GM18519 (cell line): ENCODE measurements at regions not wholly inside any gene's neighbourhood (a gene's known extent, or its start where the extent isn't known, plus 50 kb on each side); places are given as distances from the start of the nearest gene placed in this dataset.

Experiments
- ATAC-seq: cut with Tn5 transposase; IDR thresholded peaks from one replicate; pipeline ENCODE4 v1.9.1; 2021; ENCODE audit warnings: mild to moderate bottlenecking, moderate library complexity; ENCODE audit not compliant: unreplicated experiment, low FRiP score

GRCh38 chr2:107195631-107196030, 309.7 kb upstream of the ST6GAL2 start:
- no peak for ATAC-seq

GRCh38 chr2:107197594-107198294, 311.8 kb upstream of the ST6GAL2 start:
- no peak for ATAC-seq

GRCh38 chr2:107202962-107203591, 317.1 kb upstream of the ST6GAL2 start:
- no peak for ATAC-seq

- ATAC-seq: no peak
These were observed 329.7 kb upstream of the ST6GAL2 start for GRCh38 chr2:107215401-107216350.

- ATAC-seq: no peak
These were observed 332.2 kb upstream of the ST6GAL2 start for GRCh38 chr2:107218208-107218607.

GRCh38 chr2:107222466-107222865, 336.5 kb upstream of the ST6GAL2 start:
- no peak for ATAC-seq

- ATAC-seq: no peak
These were observed 349.7 kb upstream of the ST6GAL2 start for GRCh38 chr2:107235491-107236254.

- ATAC-seq: no peak
These were observed 356.8 kb upstream of the ST6GAL2 start for GRCh38 chr2:107242811-107243210.

- no peak for ATAC-seq
These were observed 363.0 kb upstream of the ST6GAL2 start for GRCh38 chr2:107248932-107249331.

- no peak for ATAC-seq
These were observed 369.8 kb upstream of the ST6GAL2 start for GRCh38 chr2:107255744-107256143.

GRCh38 chr2:107258531-107259407, 372.8 kb upstream of the ST6GAL2 start:
- no peak for ATAC-seq

- ATAC-seq: no peak
These were observed 373.6 kb upstream of the ST6GAL2 start for GRCh38 chr2:107259408-107260195.

- ATAC-seq: no peak
These were observed 377.7 kb upstream of the ST6GAL2 start for GRCh38 chr2:107263628-107264027.

GRCh38 chr2:107264184-107264583, 378.2 kb upstream of the ST6GAL2 start:
- ATAC-seq: no peak

GRCh38 chr2:107266555-107266954, 380.6 kb upstream of the ST6GAL2 start:
- ATAC-seq: no peak

GRCh38 chr2:107267086-107267485, 381.1 kb upstream of the ST6GAL2 start:
- ATAC-seq: no peak

- ATAC-seq: no peak
These were observed 390.1 kb upstream of the ST6GAL2 start for GRCh38 chr2:107276034-107276433.

- ATAC-seq: no peak
These were observed 392.7 kb upstream of the ST6GAL2 start for GRCh38 chr2:107278672-107279071.

GRCh38 chr2:107281637-107282036, 395.7 kb upstream of the ST6GAL2 start:
- ATAC-seq: no peak
